H1 (cell line): ENCODE measurements at regions not wholly inside any gene's neighbourhood (a gene's known extent, or its start where the extent isn't known, plus 50 kb on each side); places are given as distances from the start of the nearest gene placed in this dataset.

ENCODE experiments used
- CTCF ChIA-PET: fragments of 300-600 bp; sonication (Branson Sonifier 250); formaldehyde crosslinking; loops from one replicate; lab custom pipeline; 2021; ENCODE audit not compliant: partially characterized antibody; lab: Charles Lee
- POLR2A ChIA-PET: fragments of 300-600 bp; sonication (Branson Sonifier 250); formaldehyde crosslinking; loops from one replicate; lab custom pipeline; 2021; ENCODE audit warnings: inconsistent platforms; ENCODE audit not compliant: partially characterized antibody; lab: Charles Lee
- DNase-seq, 2 experiments: peaks; one replicate each; pipeline versions ENCODE4 v3.0.0 to v3.0.0-alpha.2; 2010 to 2022; ENCODE audit warnings: low spot score in 2 of 2, low read depth in 1 of 2, mixed read lengths in 1 of 2
- FAIRE-seq: peaks from 2 replicates; lab custom pipeline; 2011; peaks lifted over from hg19 to GRCh38; lab: Jason Lieb, UNC
- H2AFZ ChIP-seq: 2 replicates; pipeline ENCODE4 v1.8.1; 2012; ENCODE audit warnings: low read length, inconsistent platforms
- H2AK5ac ChIP-seq: 2 replicates; pipeline ENCODE4 v1.6.1; 2013; ENCODE audit warnings: low read depth, low read length
- H2BK120ac ChIP-seq: replicated peaks from 2 replicates; pipeline ENCODE3; 2013; ENCODE audit warnings: low read depth, low read length, inconsistent platforms
- H2BK12ac ChIP-seq: 2 replicates; pipeline ENCODE4 v1.6.1; 2013; ENCODE audit warnings: low read depth, low read length
- H2BK15ac ChIP-seq: 2 replicates; pipeline ENCODE4 v1.6.1; 2013; ENCODE audit warnings: low read length
- H2BK20ac ChIP-seq: 2 replicates; pipeline ENCODE4 v1.6.1; 2013; ENCODE audit warnings: low read length
- H2BK5ac ChIP-seq: 2 replicates; pipeline ENCODE4 v1.6.1; 2013; ENCODE audit warnings: low read depth, low read length
- H3K14ac ChIP-seq: 2 replicates; pipeline ENCODE4 v1.6.1; 2013; ENCODE audit warnings: inconsistent platforms; ENCODE audit not compliant: insufficient read length
- H3K18ac ChIP-seq: 2 replicates; pipeline ENCODE4 v1.6.1; 2013; ENCODE audit warnings: low read length; ENCODE audit errors: extremely low read depth
- H3K23ac ChIP-seq: 2 replicates; pipeline ENCODE4 v1.6.1; 2013; ENCODE audit warnings: inconsistent platforms; ENCODE audit not compliant: insufficient read length
- H3K23me2 ChIP-seq: 2 replicates; pipeline ENCODE4 v1.6.1; 2013; ENCODE audit warnings: low read depth, low read length
- H3K27ac ChIP-seq: 2 replicates; pipeline ENCODE4 v1.6.1; 2011; ENCODE audit warnings: low read depth, low read length, inconsistent platforms
- H3K27me3 ChIP-seq, 4 experiments: replicated peaks in 1 of 4; 1 replicate in 1 of 4; 2 replicates in 3 of 4; pipeline versions ENCODE4 v1.6.1 to v1.8.1; 2011 to 2013; ENCODE audit warnings: low read length in 3 of 4, mild to moderate bottlenecking in 3 of 4, inconsistent platforms in 2 of 4, mixed read lengths in 2 of 4, moderate library complexity in 1 of 4; ENCODE audit not compliant: control insufficient read depth in 3 of 4, insufficient read depth in 3 of 4; ENCODE audit errors: extremely low read depth in 1 of 4
- H3K36me3 ChIP-seq, 4 experiments: 2 replicates each; pipeline versions ENCODE4 v1.6.1 to v1.8.1; 2011 to 2013; ENCODE audit warnings: mild to moderate bottlenecking in 4 of 4, low read length in 3 of 4, moderate library complexity in 2 of 4, control low read depth in 1 of 4, inconsistent platforms in 1 of 4; ENCODE audit not compliant: insufficient read depth in 4 of 4, control insufficient read depth in 2 of 4
- H3K4ac ChIP-seq: replicated peaks from 2 replicates; pipeline ENCODE3; 2013; ENCODE audit warnings: low read length, low read depth, mixed read lengths, inconsistent platforms; ENCODE audit not compliant: insufficient read length
- H3K4me1 ChIP-seq, 4 experiments: replicated peaks in 1 of 4; 1 replicate in 1 of 4; 2 replicates in 3 of 4; pipeline versions ENCODE4 v1.6.1 to v1.8.1; 2011 to 2013; ENCODE audit warnings: low read length in 3 of 4, inconsistent platforms in 2 of 4, mixed read lengths in 1 of 4; ENCODE audit not compliant: insufficient read depth in 4 of 4, control insufficient read depth in 3 of 4
- H3K4me2 ChIP-seq, 2 experiments: 2 replicates each; pipeline versions ENCODE4 v1.6.1 to v1.8.1; 2011 to 2013; ENCODE audit warnings: low read depth in 2 of 2, low read length in 2 of 2, control low read depth in 1 of 2, inconsistent platforms in 1 of 2, mild to moderate bottlenecking in 1 of 2; ENCODE audit not compliant: insufficient read depth in 1 of 2
- H3K4me3 ChIP-seq, 4 experiments: fragments of 200-600, 300-600 bp in 1 of 4; sonication (generic), shearing (Covaris generic), sonication (Bioruptor Twin) in 1 of 4; 2 replicates each; pipeline versions ENCODE4 v1.5.1 to v1.8.1; 2011 to 2016; ENCODE audit warnings: low read length in 4 of 4, low read depth in 3 of 4, control low read depth in 2 of 4, inconsistent platforms in 2 of 4, mild to moderate bottlenecking in 2 of 4, mixed read lengths in 1 of 4, moderate library complexity in 1 of 4; ENCODE audit not compliant: insufficient read depth in 2 of 4; ENCODE audit errors: extremely low read depth in 1 of 4
- H3K56ac ChIP-seq: replicated peaks from 2 replicates; pipeline ENCODE3; 2013; ENCODE audit warnings: low read depth, mild to moderate bottlenecking, mixed read lengths, low read length, inconsistent platforms; ENCODE audit not compliant: insufficient read length
- H3K79me1 ChIP-seq: 2 replicates; pipeline ENCODE4 v1.6.1; 2013; ENCODE audit warnings: low read depth, low read length, control low read depth
- H3K79me2 ChIP-seq, 2 experiments: 2 replicates each; pipeline versions ENCODE4 v1.6.1 to v1.8.1; 2012 to 2013; ENCODE audit warnings: low read length in 2 of 2, mild to moderate bottlenecking in 2 of 2, inconsistent platforms in 1 of 2; ENCODE audit not compliant: insufficient read depth in 2 of 2, control insufficient read depth in 1 of 2
- H3K9ac ChIP-seq, 4 experiments: replicated peaks in 1 of 4; 1 replicate in 1 of 4; 2 replicates in 3 of 4; pipeline versions ENCODE4 v1.6.1 to v1.8.1; 2011 to 2013; ENCODE audit warnings: low read depth in 3 of 4, low read length in 3 of 4, control low read depth in 2 of 4, mild to moderate bottlenecking in 2 of 4, moderate library complexity in 2 of 4, inconsistent platforms in 1 of 4; ENCODE audit errors: extremely low read depth in 1 of 4
- H3K9me3 ChIP-seq, 2 experiments: 2 replicates each; pipeline versions ENCODE4 v1.6.1 to v1.8.1; 2012 to 2013; ENCODE audit warnings: mild to moderate bottlenecking in 2 of 2, moderate library complexity in 2 of 2, control low read depth in 1 of 2, inconsistent platforms in 1 of 2, low read depth in 1 of 2, low read length in 1 of 2, mixed read lengths in 1 of 2; ENCODE audit not compliant: insufficient read depth in 2 of 2
- H4K20me1 ChIP-seq, 2 experiments: replicated peaks in 1 of 2; 2 replicates each; pipeline versions ENCODE3 to v1.8.1; 2011 to 2013; ENCODE audit warnings: inconsistent platforms in 2 of 2, low read length in 2 of 2, mild to moderate bottlenecking in 1 of 2; ENCODE audit not compliant: insufficient read depth in 2 of 2, control insufficient read depth in 1 of 2
- H4K5ac ChIP-seq: 2 replicates; pipeline ENCODE4 v1.6.1; 2013; ENCODE audit warnings: low read length, low read depth, mixed read lengths, inconsistent platforms; ENCODE audit not compliant: insufficient read length
- H4K8ac ChIP-seq: 2 replicates; pipeline ENCODE4 v1.8.0; 2013; ENCODE audit warnings: mild to moderate bottlenecking, moderate library complexity, low read length, inconsistent platforms; ENCODE audit not compliant: insufficient read depth; ENCODE audit errors: extremely low read depth
- H4K91ac ChIP-seq: replicated peaks from 2 replicates; pipeline ENCODE3; 2013; ENCODE audit warnings: low read length, mixed read lengths, inconsistent platforms; ENCODE audit not compliant: insufficient read length
- ASH2L ChIP-seq: fragments of 200-600, 300-600 bp; sonication (generic); IDR thresholded peaks from one replicate; pipeline ENCODE4 v1.7.1; 2017; ENCODE audit warnings: low read length
- CHD2 ChIP-seq: IDR thresholded peaks from 2 replicates; pipeline ENCODE4 v1.6.1; 2012; ENCODE audit warnings: low read length, improper control_type of control experiment
- PHF8 ChIP-seq: fragments of 200-600 bp; sonication (generic); conservative IDR thresholded peaks from 2 replicates; pipeline ENCODE4 v1.7.1; 2012; ENCODE audit warnings: low read depth, mild to moderate bottlenecking, inconsistent platforms, low read length, moderate library complexity
- POLR2A ChIP-seq, 2 experiments: IDR thresholded peaks; 1 replicate in 1 of 2; 2 replicates in 1 of 2; pipeline ENCODE4 v1.6.1; 2011; ENCODE audit warnings: low read depth in 2 of 2, low read length in 2 of 2, mild to moderate bottlenecking in 2 of 2; ENCODE audit errors: control extremely low read depth in 1 of 2
- SIN3A ChIP-seq, 2 experiments: IDR thresholded peaks in 1 of 2; conservative IDR thresholded peaks in 1 of 2; 2 replicates each; pipeline ENCODE4 v1.6.1; 2011 to 2012; ENCODE audit warnings: low read length in 2 of 2, improper control_type of control experiment in 1 of 2, low read depth in 1 of 2, mild to moderate bottlenecking in 1 of 2
- TCF12 ChIP-seq: IDR thresholded peaks from 2 replicates; pipeline ENCODE4 v1.6.1; 2011; ENCODE audit warnings: low read depth, mild to moderate bottlenecking, low read length
- WGBS, 2 experiments: shearing (Covaris generic) in 1 of 2; methylation state at CpG; one replicate each; pipeline versions ENCODE4 v1.1.6 to v1.1.7; 2013 to 2015; ENCODE audit warnings: low lambda C conversion rate in 2 of 2, mixed read lengths in 2 of 2, inconsistent platforms in 1 of 2, low coverage in 1 of 2, missing lambda C conversion rate in 1 of 2; ENCODE audit not compliant: insufficient replicate concordance in 2 of 2, insufficient coverage in 1 of 2, insufficient read length in 1 of 2; ENCODE audit errors: extremely low coverage in 1 of 2, missing lambda C conversion rate in 1 of 2; 5-methylcytosine and 5-hydroxymethylcytosine counted together

DNA sequence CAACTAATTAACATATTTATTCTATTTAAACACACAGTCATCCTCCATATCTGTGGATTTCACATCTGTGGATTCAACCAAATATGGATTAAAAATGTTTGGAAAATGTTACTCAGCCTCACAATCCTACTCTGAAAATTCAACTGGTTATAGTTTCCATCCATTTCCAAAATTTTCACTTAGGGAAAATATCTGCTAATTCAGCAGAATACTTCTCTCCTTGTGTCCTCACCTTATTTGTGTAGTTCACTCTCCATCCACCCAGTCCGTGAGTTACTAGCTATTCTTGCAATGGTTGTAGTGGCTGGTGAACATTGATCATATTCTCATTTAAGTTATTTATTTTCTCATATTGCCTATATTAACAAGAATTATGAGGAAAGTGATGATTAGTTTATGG is 77.6 kb upstream of the PRKCQ start:
- H2BK20ac ChIP-seq = no peak overlapping the region
- H3K4me1 ChIP-seq = no peaks in the 10 kb centered on the region
- no peak overlapping the region for H3K27ac ChIP-seq
- no peak overlapping the region for H2AFZ ChIP-seq
- no peak overlapping the region for H2BK12ac ChIP-seq
- no peaks in the 10 kb centered on the region for H4K20me1 ChIP-seq
- H3K23ac ChIP-seq = no peak overlapping the region
- no peaks in the 10 kb centered on the region for H3K36me3 ChIP-seq
- FAIRE-seq (no peak), DNase-seq (no peak)
- no peak overlapping the region for H3K4me3 ChIP-seq
- H3K79me1 ChIP-seq = no peaks in the 10 kb centered on the region
- CTCF ChIA-PET = interaction anchor here (3.3 kb wide), 1 partner anchor 9 kb away, joined by 19 read pairs; no protein-coding TSS in a partner anchor
- no peak overlapping the region for H3K4ac ChIP-seq
- POLR2A ChIA-PET = no interaction called here
- H2BK5ac ChIP-seq = no peak overlapping the region
- no peaks in the 10 kb centered on the region for H3K23me2 ChIP-seq
- H4K5ac ChIP-seq = no peak overlapping the region
- no peak overlapping the region for H3K56ac ChIP-seq
- H3K27me3 ChIP-seq = no peaks in the 10 kb centered on the region
- no peak overlapping the region for H3K18ac ChIP-seq
- H3K79me2 ChIP-seq = no peaks in the 10 kb centered on the region
- H3K14ac ChIP-seq = no peak overlapping the region
- 100% methylated on average over 1 of the region's 1 CpG; no CpG with 5 or more reads in 1 of the 2 experiments for WGBS, 2 experiments
- no peak overlapping the region for H3K9ac ChIP-seq
- no peak overlapping the region for H2BK15ac ChIP-seq
- H3K9me3 ChIP-seq = no peaks in the 10 kb centered on the region
- H2AK5ac ChIP-seq = no peak overlapping the region
- no peak overlapping the region for H4K91ac ChIP-seq
- H2BK120ac ChIP-seq = no peak overlapping the region
- H3K4me2 ChIP-seq = no peak overlapping the region
- H4K8ac ChIP-seq = no peak overlapping the region
- TF ChIP-seq CHD2 (no peak), ASH2L (no peak), SIN3A (conservative IDR thresholded peaks at IDR 0.05 in 1 of 2, IDR thresholded peaks at IDR 0.05 in 1 of 2; ENCODE audit: low read depth in 1 of 2, low read length in 2 of 2) (no peak), POLR2A (IDR thresholded peaks at IDR 0.05; ENCODE audit: control extremely low read depth in 1 of 2, low read depth in 2 of 2, low read length in 2 of 2) (no peak), PHF8 (no peak), TCF12 (no peak)
